Lower leg skin (tissue), 3 donors: ENCODE measurements at regions not wholly inside any gene's neighbourhood (a gene's known extent, or its start where the extent isn't known, plus 50 kb on each side); places are given as distances from the start of the nearest gene placed in this dataset.

Source experiments
- POLR2A ChIP-seq, 2 donors: fragments of 450-650 bp; IDR thresholded peaks; one replicate each; pipeline ENCODE4 v1.6.1; 2016 to 2017; ENCODE audit warnings: antibody characterized with exemption in 2 of 2, mild to moderate bottlenecking in 1 of 2, moderate library complexity in 1 of 2
- TF ChIP-seq, protein P1 (sequence below), 3 donors: fragments of 450-650 bp; IDR thresholded peaks; one replicate each; pipeline ENCODE4 v1.5.1; 2016; ENCODE audit warnings: antibody characterized with exemption in 3 of 3, mild to moderate bottlenecking in 3 of 3, moderate library complexity in 2 of 3

DNA sequence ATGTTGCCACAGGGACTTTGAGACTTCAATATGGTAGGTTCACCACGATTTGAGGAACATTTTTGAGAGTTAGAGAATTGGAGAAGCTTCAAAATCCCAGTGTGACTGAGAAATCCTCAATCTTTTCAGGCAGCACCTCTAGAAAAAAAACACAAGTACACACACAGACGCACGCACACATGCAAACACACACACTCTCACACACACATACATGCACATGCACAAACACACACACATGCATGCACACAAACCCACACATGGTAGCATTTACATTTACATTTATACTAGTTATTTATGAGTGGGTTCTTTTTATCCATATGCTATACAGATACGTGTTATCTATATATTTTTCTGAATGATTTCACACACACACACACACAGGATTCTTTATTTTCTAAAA is 901.9 kb downstream of the GATA3 start:
- TF ChIP-seq, protein P1, sequence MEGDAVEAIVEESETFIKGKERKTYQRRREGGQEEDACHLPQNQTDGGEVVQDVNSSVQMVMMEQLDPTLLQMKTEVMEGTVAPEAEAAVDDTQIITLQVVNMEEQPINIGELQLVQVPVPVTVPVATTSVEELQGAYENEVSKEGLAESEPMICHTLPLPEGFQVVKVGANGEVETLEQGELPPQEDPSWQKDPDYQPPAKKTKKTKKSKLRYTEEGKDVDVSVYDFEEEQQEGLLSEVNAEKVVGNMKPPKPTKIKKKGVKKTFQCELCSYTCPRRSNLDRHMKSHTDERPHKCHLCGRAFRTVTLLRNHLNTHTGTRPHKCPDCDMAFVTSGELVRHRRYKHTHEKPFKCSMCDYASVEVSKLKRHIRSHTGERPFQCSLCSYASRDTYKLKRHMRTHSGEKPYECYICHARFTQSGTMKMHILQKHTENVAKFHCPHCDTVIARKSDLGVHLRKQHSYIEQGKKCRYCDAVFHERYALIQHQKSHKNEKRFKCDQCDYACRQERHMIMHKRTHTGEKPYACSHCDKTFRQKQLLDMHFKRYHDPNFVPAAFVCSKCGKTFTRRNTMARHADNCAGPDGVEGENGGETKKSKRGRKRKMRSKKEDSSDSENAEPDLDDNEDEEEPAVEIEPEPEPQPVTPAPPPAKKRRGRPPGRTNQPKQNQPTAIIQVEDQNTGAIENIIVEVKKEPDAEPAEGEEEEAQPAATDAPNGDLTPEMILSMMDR (IDR thresholded peaks at IDR 0.05), result no peak
- no peak for TF ChIP-seq POLR2A (IDR thresholded peaks at IDR 0.05)
